PC-3 (cell line): ENCODE measurements at regions not wholly inside any gene's neighbourhood (a gene's known extent, or its start where the extent isn't known, plus 50 kb on each side); places are given as distances from the start of the nearest gene placed in this dataset.

ENCODE experiments used
- ATAC-seq: fragments of 200-7000 bp; cut with Tn5 transposase; 2 replicates; pipeline ENCODE4 v1.9.1; 2020; ENCODE audit warnings: mild to moderate bottlenecking, moderate library complexity
- BruUV-seq: library from RNA; stranded (reverse); fragments of 400-500 nt; replicated peaks from 2 replicates; lab custom pipeline; 2021; lab: Mats Ljungman, UMichigan
- CTCF ChIA-PET: fragments of 300-600 bp; sonication (Branson Sonifier 250); formaldehyde crosslinking; loops from one replicate; lab custom pipeline; 2022; ENCODE audit warnings: antibody characterized with exemption; lab: Charles Lee
- POLR2A ChIA-PET: fragments of 300-600 bp; sonication (Branson Sonifier 250); formaldehyde crosslinking; loops from one replicate; lab custom pipeline; 2022; ENCODE audit warnings: antibody characterized with exemption; ENCODE audit not compliant: unreplicated experiment; lab: Charles Lee
- DNase-seq: peaks from one replicate; pipeline ENCODE4 v3.0.0-alpha.2; 2015
- H2AFZ ChIP-seq: fragments of 300-600 bp; sonication (generic); 2 replicates; pipeline ENCODE4 v1.6.0; 2016; ENCODE audit warnings: antibody characterized with exemption, low read length
- H3F3A ChIP-seq: fragments of 300-600 bp; sonication (generic); one replicate; pipeline ENCODE4 v1.6.0; 2017; ENCODE audit warnings: antibody characterized with exemption, low read length, control low read depth, mild to moderate bottlenecking; ENCODE audit not compliant: unreplicated experiment
- H3K27ac ChIP-seq: fragments of 300-600 bp; sonication (generic); 2 replicates; pipeline ENCODE4 v1.5.1; 2016; ENCODE audit warnings: mild to moderate bottlenecking, low read length
- H3K27me3 ChIP-seq: fragments of 300-600 bp; sonication (generic); 2 replicates; pipeline ENCODE4 v1.6.1; 2016; ENCODE audit warnings: low read length, mixed read lengths
- H3K36me3 ChIP-seq: fragments of 300-600 bp; sonication (generic); 2 replicates; pipeline ENCODE4 v1.6.1; 2016; ENCODE audit warnings: low read depth, mixed run types, low read length, mixed read lengths
- H3K4me1 ChIP-seq: fragments of 300-600 bp; sonication (generic); 2 replicates; pipeline ENCODE4 v1.5.1; 2016; ENCODE audit warnings: low read length; ENCODE audit not compliant: insufficient read depth
- H3K4me2 ChIP-seq: fragments of 300-600 bp; sonication (generic); 2 replicates; pipeline ENCODE4 v1.6.0; 2016; ENCODE audit warnings: low read length
- H3K4me3 ChIP-seq: fragments of 300-600 bp; sonication (generic); 2 replicates; pipeline ENCODE4 v1.5.1; 2016; ENCODE audit warnings: mild to moderate bottlenecking, low read length, mixed read lengths
- H3K79me2 ChIP-seq: fragments of 300-600 bp; sonication (generic); 2 replicates; pipeline ENCODE4 v1.6.1; 2017; ENCODE audit warnings: low read length, mixed read lengths
- H3K9ac ChIP-seq: fragments of 300-600 bp; sonication (generic); 2 replicates; pipeline ENCODE4 v1.6.0; 2016; ENCODE audit warnings: mild to moderate bottlenecking, low read length
- H3K9me2 ChIP-seq: fragments of 300-600 bp; sonication (generic); replicated peaks from 2 replicates; pipeline ENCODE4 v1.6.1; 2016; ENCODE audit warnings: mixed run types, low read length, mixed read lengths
- H3K9me3 ChIP-seq: fragments of 300-600 bp; sonication (generic); 2 replicates; pipeline ENCODE4 v1.6.1; 2016; ENCODE audit warnings: low read length, mixed read lengths
- H4K20me1 ChIP-seq: fragments of 300-600 bp; sonication (generic); 2 replicates; pipeline ENCODE4 v1.6.1; 2016; ENCODE audit warnings: low read length, mixed read lengths
- CTCF ChIP-seq: fragments of 300-600 bp; sonication (generic); conservative IDR thresholded peaks from 2 replicates; pipeline ENCODE4 v1.5.1; 2017; ENCODE audit warnings: antibody characterized with exemption, low read depth, mild to moderate bottlenecking, low read length
- EZH2 ChIP-seq: fragments of 300-600 bp; sonication (generic); IDR thresholded peaks from one replicate; pipeline ENCODE4 v1.6.1; 2017; ENCODE audit warnings: antibody characterized with exemption, mild to moderate bottlenecking, low read length; ENCODE audit not compliant: unreplicated experiment
- EZH2phosphoT487 ChIP-seq: fragments of 300-600 bp; sonication (generic); IDR thresholded peaks from 2 replicates; pipeline ENCODE4 v1.6.1; 2018; ENCODE audit warnings: mild to moderate bottlenecking, antibody characterized with exemption, low read length, borderline replicate concordance
- intact Hi-C: fragments of 100-400 bp; cut with micrococcal nuclease; formaldehyde crosslinking; loops from 2 replicates; pipeline ENCODE4 v1.9.0; 2023

DNA sequence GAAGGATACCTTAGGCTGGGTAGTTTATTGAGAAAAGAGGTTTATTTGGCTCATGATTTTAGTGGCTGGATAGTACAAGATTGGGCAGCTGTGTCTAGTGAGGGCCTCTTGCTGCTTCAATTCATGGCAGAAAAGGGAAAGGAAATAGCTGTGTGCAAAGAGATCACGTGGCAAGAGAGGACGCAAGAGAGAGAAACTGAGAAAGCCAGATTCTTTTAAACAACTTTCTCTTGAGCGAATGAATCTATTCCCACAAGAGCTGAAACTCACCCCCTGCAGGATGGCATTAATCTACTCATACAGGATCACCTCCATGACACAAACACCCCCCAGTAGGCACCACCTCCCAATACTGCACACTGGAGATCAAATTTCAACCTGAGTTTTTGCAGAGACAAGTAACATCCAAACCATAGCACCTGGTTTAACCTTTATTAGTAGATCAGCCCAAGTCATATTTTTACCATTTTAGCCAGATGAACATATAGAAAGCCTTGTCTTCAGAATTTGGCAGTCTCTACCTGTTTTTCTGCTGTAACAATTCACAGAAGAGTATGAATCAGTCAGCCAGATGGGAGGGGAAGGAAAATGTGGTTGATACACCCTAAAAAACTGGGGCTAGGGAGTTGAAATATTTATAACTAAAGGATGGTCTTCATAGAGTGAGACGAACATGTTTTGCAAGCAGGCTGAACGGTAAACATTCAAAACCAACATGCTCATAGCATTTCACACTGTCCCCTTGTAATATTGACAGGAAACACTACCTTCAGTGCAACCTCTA lies 73.9 kb upstream of the NCKAP5 start:
- ATAC-seq (no peak), DNase-seq (no peak)
- Histone ChIP-seq H3K36me3 (no peaks in the 10 kb centered on the region), H3K9me2 (no peaks in the 10 kb centered on the region), H3K4me2 (peak overlapping the region; percentile 34), H3K9ac (no peak overlapping the region), H3F3A (no peaks in the 10 kb centered on the region), H3K79me2 (peaks cover 17% of the 10 kb centered on the region), H3K27ac (peak overlapping the region; percentile 35), H2AFZ (peak overlapping the region; percentile 10), H3K9me3 (no peaks in the 10 kb centered on the region), H3K4me1 (peaks cover 33% of the 10 kb centered on the region), H3K27me3 (no peaks in the 10 kb centered on the region), H4K20me1 (no peaks in the 10 kb centered on the region), H3K4me3 (no peak overlapping the region)
- ChIA-PET CTCF (interaction anchor here (0.8 to 1.2 kb wide), 3 partner anchors 74 to 379 kb away, joined by 3 to 13 read pairs (median 5); partner anchors contain the start of gene NCKAP5), POLR2A (no interaction called here)
- TF ChIP-seq CTCF (no peak), EZH2phosphoT487 (no peak), EZH2 (no peak)
- intact Hi-C loops = loop anchor here (2.0 to 5.0 kb wide), 4 partner anchors 63 to 379 kb away; no protein-coding TSS in a partner anchor
- no TSS peak for BruUV-seq

DNA sequence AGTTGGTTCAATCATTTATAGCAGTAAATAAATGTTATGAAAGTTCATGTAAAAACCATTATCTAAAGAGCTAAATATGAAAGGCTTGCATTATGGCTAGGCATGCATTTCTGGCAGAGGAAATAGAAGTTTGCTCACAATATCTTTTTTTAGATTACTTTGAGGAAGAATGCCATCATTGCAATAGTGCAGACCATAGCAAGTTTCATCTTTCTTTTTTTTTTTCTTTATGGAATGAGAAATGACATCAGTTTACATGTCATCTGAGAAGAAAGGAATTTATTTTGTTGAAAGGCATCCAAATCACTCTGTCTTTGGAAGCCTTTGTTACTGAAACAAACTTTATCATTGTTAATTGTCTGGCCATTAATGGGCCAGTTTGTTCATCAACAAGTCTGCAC lies 74.5 kb upstream of the NCKAP5 start:
- TF ChIP-seq CTCF (no peak), EZH2phosphoT487 (no peak), EZH2 (no peak)
- H3K79me2 ChIP-seq = peaks cover 17% of the 10 kb centered on the region
- no peak for ATAC-seq

DNA sequence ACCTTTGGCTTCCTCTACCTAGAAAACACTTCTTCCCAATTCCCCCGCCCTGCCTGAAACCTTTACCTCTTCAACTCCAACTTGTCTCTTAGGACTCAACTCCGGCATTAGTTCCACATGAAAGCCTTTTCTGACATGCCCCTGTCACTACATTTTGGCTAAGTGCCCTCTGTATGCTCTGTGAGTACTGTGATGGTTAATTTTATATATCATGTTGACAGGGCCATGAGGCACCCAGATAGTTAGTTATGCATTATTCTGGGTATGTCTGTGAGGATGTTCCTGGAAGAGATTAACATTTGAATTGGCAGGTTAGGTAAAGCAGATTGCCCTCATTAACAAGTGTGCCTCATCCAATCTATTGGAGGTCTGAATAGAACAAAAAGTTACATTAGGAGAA lies 75.6 kb upstream of the NCKAP5 start:
- Histone ChIP-seq H3K9me2 (no peaks in the 10 kb centered on the region), H3K27me3 (no peaks in the 10 kb centered on the region), H3K27ac (no peak overlapping the region), H3K4me2 (no peak overlapping the region), H2AFZ (no peak overlapping the region), H3K79me2 (peaks cover 15% of the 10 kb centered on the region), H4K20me1 (no peaks in the 10 kb centered on the region), H3F3A (no peaks in the 10 kb centered on the region), H3K4me3 (no peak overlapping the region), H3K4me1 (peaks cover 33% of the 10 kb centered on the region), H3K36me3 (no peaks in the 10 kb centered on the region), H3K9ac (no peak overlapping the region), H3K9me3 (no peaks in the 10 kb centered on the region)
- TF ChIP-seq EZH2phosphoT487 = no peak
- no peak for TF ChIP-seq CTCF
- TF ChIP-seq EZH2 = no peak
- BruUV-seq = no TSS peak
- DNase-seq (no peak), ATAC-seq (no peak)
- POLR2A ChIA-PET = no interaction called here
- intact Hi-C loops = loop anchor here (5.0 kb wide), 1 partner anchor 133 kb away; no protein-coding TSS in a partner anchor
- CTCF ChIA-PET = no interaction called here

More for the DNA sequence above, 74.5 kb upstream of the NCKAP5 start:
- no peaks in the 10 kb centered on the region for H3K9me2 ChIP-seq
- BruUV-seq = no TSS peak
- POLR2A ChIA-PET = no interaction called here
- H3K4me1 ChIP-seq = peaks cover 33% of the 10 kb centered on the region
- no peaks in the 10 kb centered on the region for H3K27me3 ChIP-seq
- no peaks in the 10 kb centered on the region for H3F3A ChIP-seq
- H3K9me3 ChIP-seq = no peaks in the 10 kb centered on the region
- no peak overlapping the region for H3K27ac ChIP-seq
- H3K4me2 ChIP-seq = peak overlapping the region; percentile 34
- CTCF ChIA-PET = interaction anchor here (0.8 kb wide), 1 partner anchor 138 kb away, joined by 5 read pairs; no protein-coding TSS in a partner anchor
- no peak overlapping the region for H3K4me3 ChIP-seq
- intact Hi-C loops = loop anchor here (5.0 kb wide), 1 partner anchor 135 kb away; no protein-coding TSS in a partner anchor
- H3K36me3 ChIP-seq = no peaks in the 10 kb centered on the region
- H4K20me1 ChIP-seq = no peaks in the 10 kb centered on the region
- H3K9ac ChIP-seq = no peak overlapping the region
- DNase-seq = no peak
- H2AFZ ChIP-seq = peak overlapping the region; percentile 10; the same call in 1 of the 2 replicates
